SK-N-SH (cell line): ENCODE measurements at regions not wholly inside any gene's neighbourhood (a gene's known extent, or its start where the extent isn't known, plus 50 kb on each side); places are given as distances from the start of the nearest gene placed in this dataset.

Experiments
- CTCF ChIP-seq: fragments of 200-600 bp; sonication (generic); IDR thresholded peaks from 2 replicates; pipeline ENCODE4 v1.6.1; 2017; ENCODE audit warnings: antibody characterized with exemption, mild to moderate bottlenecking, moderate library complexity
- EP300 ChIP-seq, 2 experiments: IDR thresholded peaks; 2 replicates each; pipeline versions ENCODE4 v1.4.0 to v1.6.1; 2012; ENCODE audit warnings: borderline replicate concordance in 1 of 2, low read depth in 1 of 2, low read length in 1 of 2
- EZH2phosphoT487 ChIP-seq: fragments of 200-600 bp; sonication (generic); IDR thresholded peaks from 2 replicates; pipeline ENCODE4 v1.6.1; 2017; ENCODE audit warnings: low read depth, mixed run types, mild to moderate bottlenecking, antibody characterized with exemption, moderate library complexity, borderline replicate concordance
- MXI1 ChIP-seq: IDR thresholded peaks from 2 replicates; pipeline ENCODE4 v1.6.1; 2012; ENCODE audit warnings: mild to moderate bottlenecking, low read depth, low read length, improper control_type of control experiment
- NRF1 ChIP-seq: IDR thresholded peaks from 2 replicates; pipeline ENCODE4 v1.6.1; 2012; ENCODE audit warnings: low read depth, mild to moderate bottlenecking, low read length
- PBX3 ChIP-seq: IDR thresholded peaks from 2 replicates; pipeline ENCODE4; 2012
- POLR2AphosphoS5 ChIP-seq: IDR thresholded peaks from 2 replicates; pipeline ENCODE4 v1.6.1; 2012; ENCODE audit warnings: low read depth, low read length
- RAD21 ChIP-seq: IDR thresholded peaks from 2 replicates; pipeline ENCODE4 v1.6.1; 2012; ENCODE audit warnings: mild to moderate bottlenecking, low read length
- SMC3 ChIP-seq: IDR thresholded peaks from 2 replicates; pipeline ENCODE4 v1.6.1; 2012; ENCODE audit warnings: low read depth, low read length, improper control_type of control experiment
- TAF1 ChIP-seq: IDR thresholded peaks from 2 replicates; pipeline ENCODE4 v1.6.1; 2012; ENCODE audit warnings: low read depth, mild to moderate bottlenecking, low read length, moderate library complexity, borderline replicate concordance
- TEAD4 ChIP-seq: IDR thresholded peaks from 2 replicates; pipeline ENCODE4 v1.4.0; 2012; ENCODE audit warnings: mild to moderate bottlenecking, borderline replicate concordance; ENCODE audit not compliant: insufficient read depth
- USF1 ChIP-seq: IDR thresholded peaks from 2 replicates; pipeline ENCODE4 v1.4.0; 2012; ENCODE audit warnings: low read depth, borderline replicate concordance
- YY1 ChIP-seq: IDR thresholded peaks from 2 replicates; pipeline ENCODE4 v1.4.0; 2012; ENCODE audit warnings: low read depth, mild to moderate bottlenecking
- TF ChIP-seq, protein P1 (sequence below): IDR thresholded peaks from 2 replicates; pipeline ENCODE4 v1.4.0; 2012; ENCODE audit warnings: low read depth

DNA sequence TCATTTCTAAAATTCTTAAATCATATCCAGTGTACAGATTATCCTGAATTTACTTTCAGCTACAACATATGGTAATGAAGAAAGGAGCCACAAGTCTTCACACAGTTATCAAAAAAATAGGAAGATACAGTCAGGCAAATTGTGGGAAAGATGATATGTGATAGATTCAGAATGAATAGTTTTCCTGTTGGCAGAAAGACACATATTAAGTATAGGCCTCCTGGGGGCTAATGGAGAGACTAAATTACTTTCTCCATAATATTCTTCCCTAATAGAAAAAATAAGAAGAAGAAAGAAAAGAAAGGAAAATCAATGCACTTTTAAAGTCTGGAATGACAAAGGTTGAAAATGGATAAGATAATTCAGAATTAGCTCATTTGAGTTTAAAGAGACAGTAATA lies 2073.5 kb downstream of the LRRC4C start:
- TF ChIP-seq SMC3 (no peak), CTCF (no peak), EZH2phosphoT487 (no peak), TAF1 (no peak), EP300 (IDR thresholded peaks at IDR 0.05; ENCODE audit: borderline replicate concordance in 1 of 2, low read depth in 1 of 2, low read length in 1 of 2) (no peak), NRF1 (no peak), MXI1 (no peak), USF1 (no peak), RAD21 (no peak), YY1 (no peak), POLR2AphosphoS5 (no peak), PBX3 (no peak), TEAD4 (no peak)
- TF ChIP-seq, protein P1, sequence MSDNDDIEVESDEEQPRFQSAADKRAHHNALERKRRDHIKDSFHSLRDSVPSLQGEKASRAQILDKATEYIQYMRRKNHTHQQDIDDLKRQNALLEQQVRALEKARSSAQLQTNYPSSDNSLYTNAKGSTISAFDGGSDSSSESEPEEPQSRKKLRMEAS = no peak
